Karpas-422 (cell line): ENCODE measurements at regions not wholly inside any gene's neighbourhood (a gene's known extent, or its start where the extent isn't known, plus 50 kb on each side); places are given as distances from the start of the nearest gene placed in this dataset.
A peak's percentile ranks its signal among the peaks of the same experiment; 100 is the strongest.

Source experiments
- DNase-seq: peaks from one replicate; pipeline ENCODE4 v3.0.0-alpha.2; 2015
- H2AFZ ChIP-seq: fragments of 200-600 bp; sonication (generic); 2 replicates; pipeline ENCODE4 v1.6.1; 2014; ENCODE audit warnings: antibody characterized with exemption, low read length, mixed read lengths
- H3K27ac ChIP-seq: fragments of 200-600 bp; sonication (generic); 2 replicates; pipeline ENCODE4 v1.5.1; 2014; ENCODE audit warnings: mild to moderate bottlenecking, low read length, moderate library complexity
- H3K27me3 ChIP-seq: fragments of 200-600 bp; sonication (generic); 2 replicates; pipeline ENCODE4 v1.6.1; 2014; ENCODE audit warnings: low read length, mixed read lengths
- H3K36me3 ChIP-seq: fragments of 200-600 bp; sonication (generic); 2 replicates; pipeline ENCODE4 v1.6.1; 2014; ENCODE audit warnings: low read length, mixed read lengths; ENCODE audit not compliant: insufficient read depth
- H3K4me1 ChIP-seq: fragments of 200-600 bp; sonication (generic); 2 replicates; pipeline ENCODE4 v1.6.1; 2014; ENCODE audit warnings: mild to moderate bottlenecking, low read length, mixed read lengths
- H3K4me2 ChIP-seq: fragments of 200-600 bp; sonication (generic); 2 replicates; pipeline ENCODE4 v1.6.1; 2014; ENCODE audit warnings: low read length, low read depth, mild to moderate bottlenecking; ENCODE audit not compliant: poor library complexity, severe bottlenecking
- H3K4me3 ChIP-seq: fragments of 200-600 bp; sonication (generic); 2 replicates; pipeline ENCODE4 v1.5.1; 2014; ENCODE audit warnings: mild to moderate bottlenecking, antibody characterized with exemption, low read length, mixed read lengths
- H3K79me2 ChIP-seq: fragments of 200-600 bp; sonication (generic); 2 replicates; pipeline ENCODE4 v1.6.1; 2014; ENCODE audit warnings: mild to moderate bottlenecking, low read length, mixed read lengths
- H3K9ac ChIP-seq: fragments of 200-600 bp; sonication (generic); 2 replicates; pipeline ENCODE4 v1.6.0; 2014; ENCODE audit warnings: low read length
- H3K9me2 ChIP-seq: fragments of 200-600 bp; sonication (generic), shearing (Covaris generic); replicated peaks from 2 replicates; pipeline ENCODE4 v1.6.0; 2014; ENCODE audit warnings: mild to moderate bottlenecking, low read length, moderate library complexity; ENCODE audit not compliant: insufficient read depth
- H3K9me3 ChIP-seq: fragments of 300-700, 200-600 bp; sonication (generic); 2 replicates; pipeline ENCODE4 v1.6.1; 2014; ENCODE audit warnings: low read length, mixed read lengths
- H4K20me1 ChIP-seq: fragments of 200-600 bp; sonication (generic); 2 replicates; pipeline ENCODE4 v1.6.1; 2014; ENCODE audit warnings: mild to moderate bottlenecking, antibody characterized with exemption, low read length, low read depth; ENCODE audit not compliant: insufficient read depth

DNA sequence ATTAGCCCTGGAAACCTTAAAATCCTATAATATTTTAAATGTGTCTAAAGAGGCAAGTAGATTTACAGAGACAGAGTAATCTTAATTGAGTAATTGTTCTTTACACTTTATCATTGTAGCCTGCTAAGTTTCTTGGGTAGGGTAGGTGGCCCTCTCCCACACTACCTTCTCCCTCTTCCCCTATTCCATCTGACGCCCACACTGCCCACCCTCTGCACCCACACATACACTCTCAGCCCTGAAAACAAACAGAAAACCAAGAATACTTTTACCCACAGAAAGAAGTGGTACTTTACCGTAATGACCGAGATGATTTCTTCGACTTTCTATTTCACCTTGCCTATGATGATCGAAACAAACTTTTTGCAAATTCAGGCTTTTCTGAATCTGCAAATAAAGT lies 320.4 kb upstream of the OBI1 start:
- no peak for DNase-seq
- no peaks in the 10 kb centered on the region for H3K79me2 ChIP-seq
- no peaks in the 10 kb centered on the region for H3K4me1 ChIP-seq
- no peak overlapping the region for H3K4me3 ChIP-seq
- no peaks in the 10 kb centered on the region for H3K9me3 ChIP-seq
- H3K36me3 ChIP-seq = no peaks in the 10 kb centered on the region
- no peak overlapping the region for H3K9ac ChIP-seq
- no peaks in the 10 kb centered on the region for H3K27me3 ChIP-seq
- H3K27ac ChIP-seq = no peak overlapping the region
- H4K20me1 ChIP-seq = no peaks in the 10 kb centered on the region
- H3K4me2 ChIP-seq = no peak overlapping the region
- H2AFZ ChIP-seq = no peak overlapping the region
- H3K9me2 ChIP-seq = no peaks in the 10 kb centered on the region

DNA sequence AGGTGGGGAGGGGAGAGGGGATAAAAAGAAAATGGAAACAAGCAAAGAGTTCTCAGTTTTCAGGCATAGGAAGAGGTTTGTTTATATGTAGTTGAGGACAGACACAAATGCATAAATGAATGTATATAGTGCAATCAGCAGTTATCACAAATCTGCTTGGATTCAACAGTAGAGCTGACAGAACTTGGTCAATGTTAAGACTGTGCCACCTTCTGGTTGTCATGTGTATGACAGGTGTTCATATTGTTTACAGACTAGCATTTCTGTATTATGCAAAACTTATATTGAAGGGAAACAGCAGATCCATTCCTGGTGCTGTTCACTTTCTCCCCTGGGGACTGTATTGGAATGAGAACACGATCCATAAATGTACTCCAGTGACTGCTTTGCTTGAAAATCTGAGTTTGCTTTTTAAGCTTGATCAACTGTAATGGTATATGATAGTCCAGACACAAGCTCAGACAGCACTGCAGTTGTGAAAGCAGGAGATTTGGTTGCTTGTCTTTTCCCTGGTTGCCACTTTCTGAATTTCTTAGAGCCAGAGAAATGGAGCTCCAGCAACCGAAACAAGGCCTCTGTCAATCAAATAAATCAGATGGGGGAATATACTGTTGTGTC lies 319.5 kb upstream of the OBI1 start:
- Histone ChIP-seq H3K36me3 (no peaks in the 10 kb centered on the region), H3K4me2 (no peak overlapping the region), H3K4me1 (no peaks in the 10 kb centered on the region), H3K79me2 (no peaks in the 10 kb centered on the region), H3K27ac (no peak overlapping the region), H3K9me3 (no peaks in the 10 kb centered on the region), H3K9me2 (no peaks in the 10 kb centered on the region), H2AFZ (no peak overlapping the region), H3K9ac (no peak overlapping the region), H3K27me3 (no peaks in the 10 kb centered on the region), H3K4me3 (no peak overlapping the region), H4K20me1 (no peaks in the 10 kb centered on the region)
- peak; percentile 81 for DNase-seq

DNA sequence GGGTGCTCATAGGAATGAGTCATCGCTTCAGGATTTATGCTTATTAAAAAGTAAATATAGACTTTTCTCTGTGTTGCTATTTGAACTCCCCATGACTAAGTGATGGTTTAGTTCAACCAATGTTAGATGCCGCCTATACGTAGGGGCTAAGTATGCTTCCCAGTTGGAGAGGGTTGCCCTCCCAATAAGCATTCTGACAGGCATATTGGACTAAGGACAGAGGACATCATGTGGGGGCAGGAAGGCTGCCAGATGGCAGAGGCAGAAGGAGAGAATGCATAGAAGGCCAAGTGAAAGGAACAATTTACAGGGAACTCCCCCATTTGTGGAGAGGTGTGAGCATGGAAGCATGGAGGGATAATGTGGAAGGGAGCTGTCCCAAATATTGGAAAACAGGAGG lies 318.4 kb upstream of the OBI1 start:
- Histone ChIP-seq H3K36me3 (no peaks in the 10 kb centered on the region), H3K4me3 (no peak overlapping the region), H3K27ac (no peak overlapping the region), H3K4me2 (no peak overlapping the region), H3K79me2 (no peaks in the 10 kb centered on the region), H4K20me1 (no peaks in the 10 kb centered on the region), H3K9me2 (no peaks in the 10 kb centered on the region), H2AFZ (no peak overlapping the region), H3K9ac (no peak overlapping the region), H3K4me1 (no peaks in the 10 kb centered on the region), H3K9me3 (no peaks in the 10 kb centered on the region), H3K27me3 (no peaks in the 10 kb centered on the region)
- no peak for DNase-seq

DNA sequence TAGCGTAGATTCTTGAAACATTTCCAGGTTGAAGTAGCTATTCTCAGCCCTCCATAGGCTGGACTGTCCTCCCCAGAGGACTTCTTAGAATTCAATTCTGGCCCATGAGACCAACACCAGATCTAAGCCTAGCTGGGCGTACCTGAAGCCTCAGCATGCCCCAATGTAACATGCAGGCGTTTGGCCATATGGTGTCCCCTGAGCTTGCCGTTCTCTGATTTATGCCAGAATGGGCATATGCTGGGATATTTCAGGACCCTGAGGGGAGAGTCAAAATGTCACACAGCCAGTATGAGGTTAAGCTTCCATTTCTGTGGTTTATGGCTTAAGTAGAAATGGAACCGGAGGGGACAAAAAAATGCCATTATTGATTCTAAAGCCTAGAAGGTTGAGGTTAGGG lies 317.7 kb upstream of the OBI1 start:
- no peak for DNase-seq
- Histone ChIP-seq H3K9me2 (no peaks in the 10 kb centered on the region), H4K20me1 (no peaks in the 10 kb centered on the region), H2AFZ (no peak overlapping the region), H3K4me1 (no peaks in the 10 kb centered on the region), H3K9ac (no peak overlapping the region), H3K27me3 (no peaks in the 10 kb centered on the region), H3K9me3 (no peaks in the 10 kb centered on the region), H3K27ac (no peak overlapping the region), H3K4me3 (no peak overlapping the region), H3K4me2 (no peak overlapping the region), H3K79me2 (no peaks in the 10 kb centered on the region), H3K36me3 (no peaks in the 10 kb centered on the region)

DNA sequence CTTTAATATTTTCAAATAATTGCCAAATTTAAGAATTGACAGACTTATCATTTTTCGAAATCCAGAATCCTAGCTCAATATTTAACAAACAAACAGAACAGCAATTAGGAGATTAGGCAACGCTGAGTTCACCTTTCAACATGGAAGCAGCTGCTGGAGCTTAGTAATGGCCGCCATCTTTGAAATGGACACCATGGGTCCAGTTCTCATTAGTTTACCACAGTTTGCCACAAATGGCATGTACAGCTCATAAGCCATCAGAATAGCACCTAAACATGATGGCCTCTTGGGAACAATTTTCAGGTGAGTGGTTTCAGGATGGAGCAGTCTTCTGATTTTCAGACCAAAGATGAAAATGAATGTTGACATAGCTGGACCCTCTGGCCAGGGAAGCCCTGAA lies 313.6 kb upstream of the OBI1 start:
- no peak overlapping the region for H2AFZ ChIP-seq

DNA sequence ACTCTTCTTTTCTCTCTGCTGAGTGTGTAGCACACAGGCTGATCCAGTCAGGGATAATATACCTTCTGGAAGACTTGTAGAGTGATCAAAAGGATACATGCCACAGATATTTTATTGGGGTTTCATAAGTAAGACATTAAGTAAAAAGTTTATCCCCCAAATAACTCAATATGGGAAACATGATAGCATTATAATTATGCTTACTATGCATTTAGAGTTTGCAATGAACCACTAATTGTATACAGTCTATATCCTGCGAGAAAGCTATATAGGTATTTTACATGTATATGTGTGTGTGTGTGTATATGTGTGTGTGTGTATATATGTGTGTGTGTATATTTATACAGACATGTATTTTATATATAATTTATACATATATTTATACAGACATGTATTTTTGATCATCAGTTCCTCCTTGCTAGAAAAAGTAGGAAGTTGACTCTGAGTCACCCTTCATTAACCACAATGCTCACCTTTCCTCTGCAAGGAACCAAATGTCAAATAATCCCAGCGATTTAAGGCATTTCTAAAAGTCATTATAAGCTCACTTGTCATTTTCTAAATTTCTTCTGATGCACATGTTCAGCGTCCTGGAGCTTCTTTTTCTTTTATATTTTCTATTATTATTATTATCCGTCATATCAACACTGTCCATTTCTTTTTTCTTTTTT lies 312.5 kb upstream of the OBI1 start:
- no peak overlapping the region for H3K27ac ChIP-seq
- no peaks in the 10 kb centered on the region for H3K9me2 ChIP-seq
- H3K4me1 ChIP-seq = no peaks in the 10 kb centered on the region
- H3K27me3 ChIP-seq = no peaks in the 10 kb centered on the region
- no peak overlapping the region for H3K4me3 ChIP-seq
- H3K4me2 ChIP-seq = no peak overlapping the region
- H3K9me3 ChIP-seq = no peaks in the 10 kb centered on the region
- no peak overlapping the region for H3K9ac ChIP-seq
- no peaks in the 10 kb centered on the region for H3K36me3 ChIP-seq
- H2AFZ ChIP-seq = no peak overlapping the region
- H3K79me2 ChIP-seq = no peaks in the 10 kb centered on the region
- no peak for DNase-seq
- no peaks in the 10 kb centered on the region for H4K20me1 ChIP-seq

More for the DNA sequence above, 313.6 kb upstream of the OBI1 start:
- Histone ChIP-seq H3K36me3 (no peaks in the 10 kb centered on the region), H3K9me3 (no peaks in the 10 kb centered on the region), H3K27me3 (no peaks in the 10 kb centered on the region), H4K20me1 (no peaks in the 10 kb centered on the region), H3K9ac (no peak overlapping the region), H3K9me2 (no peaks in the 10 kb centered on the region), H3K4me2 (no peak overlapping the region), H3K79me2 (no peaks in the 10 kb centered on the region), H3K27ac (no peak overlapping the region), H3K4me3 (no peak overlapping the region), H3K4me1 (no peaks in the 10 kb centered on the region)
- DNase-seq = no peak

DNA sequence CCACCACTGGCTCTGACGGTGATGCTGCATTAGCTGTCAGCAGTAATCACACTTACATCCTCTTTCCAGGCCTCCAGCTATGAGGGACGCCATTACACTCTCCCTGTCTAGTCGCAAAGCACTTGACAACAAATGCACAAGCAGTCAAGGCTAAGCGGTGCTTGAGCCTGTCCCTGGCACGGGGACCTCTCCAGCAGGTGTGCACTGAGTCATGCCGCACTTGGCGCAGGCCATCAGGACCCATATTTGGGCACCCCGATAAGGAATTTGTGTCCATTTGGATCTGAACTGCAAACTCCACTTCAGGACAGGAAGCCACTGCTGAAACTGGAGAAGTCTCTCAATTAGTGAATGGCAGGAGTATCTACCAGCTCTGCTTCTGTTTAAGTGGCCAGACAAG lies 301.9 kb upstream of the OBI1 start:
- Histone ChIP-seq H3K4me1 (peaks cover 2% of the 10 kb centered on the region; the same call in 1 of the 2 replicates), H2AFZ (no peak overlapping the region)

DNA sequence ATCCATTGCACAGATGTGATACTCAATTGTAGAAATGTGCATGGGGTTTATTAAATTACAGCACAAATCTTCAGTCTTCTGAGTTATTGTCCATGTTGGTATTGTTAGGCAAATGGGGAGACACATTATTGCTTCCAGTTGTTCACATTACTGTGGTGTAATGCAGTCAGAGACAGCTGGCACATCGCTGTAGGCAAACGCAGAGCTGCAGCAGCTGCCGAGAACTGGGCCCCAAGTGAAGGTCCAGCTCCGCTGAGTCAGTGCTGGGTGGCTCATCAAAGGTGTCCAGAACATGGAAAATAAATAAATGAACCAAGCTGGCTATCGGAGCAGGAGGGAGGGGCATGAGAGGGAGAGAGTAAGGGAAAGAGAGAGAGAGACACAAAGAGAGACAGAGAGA lies 299.1 kb upstream of the OBI1 start:
- Histone ChIP-seq H3K9me3 (no peaks in the 10 kb centered on the region), H4K20me1 (no peaks in the 10 kb centered on the region), H3K4me3 (no peak overlapping the region), H3K9me2 (no peaks in the 10 kb centered on the region), H3K79me2 (no peaks in the 10 kb centered on the region), H3K27ac (no peak overlapping the region), H2AFZ (no peak overlapping the region), H3K9ac (no peak overlapping the region), H3K4me1 (peaks cover 2% of the 10 kb centered on the region; the same call in 1 of the 2 replicates), H3K4me2 (no peak overlapping the region), H3K27me3 (no peaks in the 10 kb centered on the region), H3K36me3 (no peaks in the 10 kb centered on the region)
- no peak for DNase-seq

More for the DNA sequence above, 301.9 kb upstream of the OBI1 start:
- DNase-seq = no peak
- H3K79me2 ChIP-seq = no peaks in the 10 kb centered on the region
- H3K9me2 ChIP-seq = no peaks in the 10 kb centered on the region
- H3K4me3 ChIP-seq = no peak overlapping the region
- H3K4me2 ChIP-seq = no peak overlapping the region
- H4K20me1 ChIP-seq = no peaks in the 10 kb centered on the region
- no peaks in the 10 kb centered on the region for H3K36me3 ChIP-seq
- no peak overlapping the region for H3K9ac ChIP-seq
- H3K9me3 ChIP-seq = no peaks in the 10 kb centered on the region
- H3K27ac ChIP-seq = no peak overlapping the region
- no peaks in the 10 kb centered on the region for H3K27me3 ChIP-seq
